Gastrocnemius medialis (tissue), 4 donors: ENCODE measurements at regions not wholly inside any gene's neighbourhood (a gene's known extent, or its start where the extent isn't known, plus 50 kb on each side); places are given as distances from the start of the nearest gene placed in this dataset.

Source experiments
- ATAC-seq, 2 donors: fragments of 150-250 bp; one replicate each; pipeline ENCODE4 v1.9.1; 2016
- DNase-seq, 2 donors: peaks; one replicate each; pipeline ENCODE4 v3.0.0-alpha.2; 2019
- H3K27ac ChIP-seq, 4 donors: fragments of 200-600 bp; sonication (generic); 1 replicate in 1 of 4; 2 replicates in 3 of 4; pipeline ENCODE4 v1.5.1; 2016 to 2018; ENCODE audit warnings: mild to moderate bottlenecking in 2 of 4, moderate library complexity in 1 of 4
- H3K27me3 ChIP-seq, 3 donors: fragments of 200-600 bp; sonication (generic) in 2 of 3; 1 replicate in 1 of 3; 2 replicates in 2 of 3; pipeline versions ENCODE4 v1.5.1 to v1.6.0; 2016 to 2019; ENCODE audit warnings: mild to moderate bottlenecking in 1 of 3, moderate library complexity in 1 of 3
- H3K36me3 ChIP-seq, 2 donors: fragments of 200-600 bp; sonication (generic) in 1 of 2; one replicate each; pipeline ENCODE4 v1.5.1; 2017 to 2018
- H3K4me1 ChIP-seq, 2 donors: fragments of 200-600 bp; sonication (generic) in 1 of 2; one replicate each; pipeline ENCODE4 v1.5.1; 2016 to 2017; ENCODE audit warnings: mild to moderate bottlenecking in 2 of 2
- H3K4me3 ChIP-seq, 4 donors: fragments of 200-600 bp; sonication (generic) in 3 of 4; 1 replicate in 1 of 4; 2 replicates in 3 of 4; pipeline ENCODE4 v1.5.1; 2016 to 2019; ENCODE audit warnings: mild to moderate bottlenecking in 2 of 4
- H3K9me3 ChIP-seq, 3 donors: fragments of 200-600 bp; sonication (generic) in 2 of 3; 1 replicate in 1 of 3; 2 replicates in 2 of 3; pipeline ENCODE4 v1.5.1; 2016 to 2019
- CTCF ChIP-seq, 5 experiments: fragments of 450-650 bp in 3 of 5; fragments of 200-600 bp in 2 of 5; sonication (generic) in 2 of 5; IDR thresholded peaks in 4 of 5; conservative IDR thresholded peaks in 1 of 5; 1 replicate in 4 of 5; 2 replicates in 1 of 5; pipeline ENCODE4 v1.5.1; 2016 to 2019; ENCODE audit warnings: antibody characterized with exemption in 5 of 5, mild to moderate bottlenecking in 3 of 5, moderate library complexity in 3 of 5
- POLR2A ChIP-seq, 2 donors: fragments of 450-650 bp; IDR thresholded peaks; one replicate each; pipeline ENCODE4 v1.6.1; 2017; ENCODE audit warnings: antibody characterized with exemption in 2 of 2, mild to moderate bottlenecking in 2 of 2, moderate library complexity in 2 of 2
- in situ Hi-C, 4 donors: fragments of 200-750 bp; cut with MboI; loops; one replicate each; pipeline versions ENCODE4 v1.15.0 to v1.8.0; 2017; ENCODE audit warnings: low sequenced_read_pairs in 4 of 4
- intact Hi-C: fragments of 100-400 bp; cut with DNase I; formaldehyde crosslinking; loops from one replicate; pipeline ENCODE4 v1.15.1; 2023; ENCODE audit warnings: low total_unique reads

GRCh38 chr12:124477107-124477915 is 90.1 kb downstream of the NCOR2 start:
- Histone ChIP-seq H3K4me1 (peaks cover 28 to 34% of the 10 kb centered on the region in 2 donors), H3K27ac (peak overlapping the region in 1 of 4 donors; percentile 12), H3K9me3 (no peaks in the 10 kb centered on the region), H3K27me3 (no peaks in the 10 kb centered on the region), H3K36me3 (peaks cover 0 to 11% of the 10 kb centered on the region in 2 donors), H3K4me3 (no peak overlapping the region)
- TF ChIP-seq CTCF (IDR thresholded peaks at IDR 0.05 in 4 of 5, conservative IDR thresholded peaks at IDR 0.05 in 1 of 5) (no peak), POLR2A (IDR thresholded peaks at IDR 0.05) (no peak)
- ATAC-seq = no peak
- no peak for DNase-seq
- in situ Hi-C loops (no loop called here), intact Hi-C loops (no loop called here)

GRCh38 chr12:124476011-124476400 is 91.4 kb downstream of the NCOR2 start:
- Histone ChIP-seq H3K27ac (peak overlapping the region; percentile 60 to 74 (median 67)), H3K4me3 (no peak overlapping the region), H3K36me3 (peaks cover 0 to 24% of the 10 kb centered on the region in 2 donors), H3K9me3 (no peaks in the 10 kb centered on the region), H3K27me3 (no peaks in the 10 kb centered on the region), H3K4me1 (peaks cover 28% of the 10 kb centered on the region in 2 donors)
- in situ Hi-C loops (no loop called here), intact Hi-C loops (no loop called here)
- TF ChIP-seq CTCF (IDR thresholded peaks at IDR 0.05 in 4 of 5, conservative IDR thresholded peaks at IDR 0.05 in 1 of 5) (no peak), POLR2A (IDR thresholded peaks at IDR 0.05) (no peak)
- DNase-seq = no peak
- ATAC-seq = no peak

GRCh38 chr12:124475295-124476010 is 92.0 kb downstream of the NCOR2 start:
- Histone ChIP-seq H3K4me3 (no peak overlapping the region), H3K4me1 (peaks cover 23 to 27% of the 10 kb centered on the region in 2 donors), H3K9me3 (no peaks in the 10 kb centered on the region), H3K27me3 (no peaks in the 10 kb centered on the region), H3K27ac (peak overlapping the region; percentile 60 to 74 (median 67)), H3K36me3 (peaks cover 0 to 26% of the 10 kb centered on the region in 2 donors)
- intact Hi-C loops (no loop called here), in situ Hi-C loops (no loop called here)
- TF ChIP-seq CTCF (IDR thresholded peaks at IDR 0.05 in 4 of 5, conservative IDR thresholded peaks at IDR 0.05 in 1 of 5) (no peak), POLR2A (IDR thresholded peaks at IDR 0.05) (no peak)
- ATAC-seq (peak; percentile 75 to 76), DNase-seq (peak in 1 of 2 donors; percentile 53)

GRCh38 chr12:124474709-124475108 is 92.7 kb downstream of the NCOR2 start:
- DNase-seq (peak in 1 of 2 donors; percentile 61), ATAC-seq (peak; percentile 52 to 72)
- H3K4me3 ChIP-seq = no peak overlapping the region
- in situ Hi-C loops = loop anchor here in 1 of 4 donors (25.0 kb wide), 1 partner anchor 112 kb away; no protein-coding TSS in a partner anchor
- TF ChIP-seq CTCF (IDR thresholded peaks at IDR 0.05 in 4 of 5, conservative IDR thresholded peaks at IDR 0.05 in 1 of 5) (no peak), POLR2A (IDR thresholded peaks at IDR 0.05) (no peak)
- peaks cover 0 to 27% of the 10 kb centered on the region in 2 donors for H3K36me3 ChIP-seq
- no peaks in the 10 kb centered on the region for H3K9me3 ChIP-seq
- peaks cover 16 to 20% of the 10 kb centered on the region in 2 donors for H3K4me1 ChIP-seq
- H3K27me3 ChIP-seq = no peaks in the 10 kb centered on the region
- H3K27ac ChIP-seq = peak overlapping the region; percentile 60 to 74 (median 67)
- intact Hi-C loops = no loop called here
